GM12878 (cell line): ENCODE measurements at regions not wholly inside any gene's neighbourhood (a gene's known extent, or its start where the extent isn't known, plus 50 kb on each side); places are given as distances from the start of the nearest gene placed in this dataset.

Source experiments
- ATAC-seq: fragments of 200-7000 bp; cut with Tn5 transposase; 3 replicates; pipeline ENCODE4 v1.9.1; 2020; ENCODE audit warnings: mild to moderate bottlenecking, moderate library complexity
- BruUV-seq: library from RNA; stranded (reverse); fragments of 400-500 nt; replicated peaks from 2 replicates; lab custom pipeline; 2021; lab: Mats Ljungman, UMichigan
- CTCF ChIA-PET: fragments of 300-600 bp; sonication (Branson Sonifier 250); formaldehyde crosslinking; extraction: SDS; loops from one replicate; lab custom pipeline; 2021; ENCODE audit warnings: inconsistent platforms; lab: Yijun Ruan, JAX
- POLR2A ChIA-PET: fragments of 350-600 bp; formaldehyde crosslinking; extraction: SDS; loops from one replicate; lab custom pipeline; 2021; ENCODE audit warnings: inconsistent platforms; lab: Charles Lee
- RAD21 ChIA-PET: fragments of 300-600 bp; sonication (Branson Sonifier 250); formaldehyde crosslinking; loops from one replicate; lab custom pipeline; 2023; ENCODE audit warnings: antibody characterized with exemption; ENCODE audit not compliant: unreplicated experiment; lab: Charles Lee
- SMC1A ChIA-PET: fragments of 300-600 bp; sonication (Branson Sonifier 250); formaldehyde crosslinking; loops from one replicate; lab custom pipeline; 2023; ENCODE audit not compliant: unreplicated experiment, uncharacterized antibody; lab: Charles Lee
- DNase-seq: peaks from one replicate; pipeline ENCODE4 v3.0.0-alpha.2; 2011; ENCODE audit warnings: low read depth, low spot score
- FAIRE-seq: peaks from 3 replicates; lab custom pipeline; 2011; peaks lifted over from hg19 to GRCh38; lab: Jason Lieb, UNC
- H2AFZ ChIP-seq: 2 replicates; pipeline ENCODE4 v1.6.0; 2011; ENCODE audit warnings: low read depth, low read length, control low read depth; ENCODE audit not compliant: control insufficient read depth
- H3K27ac ChIP-seq: 2 replicates; pipeline ENCODE4 v1.5.1; 2011; ENCODE audit warnings: control low read depth; ENCODE audit not compliant: control insufficient read depth, insufficient read depth
- H3K27me3 ChIP-seq, 2 experiments: replicated peaks in 1 of 2; 2 replicates each; pipeline versions ENCODE4 v1.6.0 to v1.6.1; 2011; ENCODE audit warnings: low read length in 1 of 2; ENCODE audit not compliant: control insufficient read depth in 2 of 2, insufficient read depth in 2 of 2
- H3K36me3 ChIP-seq, 2 experiments: 2 replicates each; pipeline ENCODE4 v1.5.1; 2011; ENCODE audit warnings: low read length in 1 of 2; ENCODE audit not compliant: control insufficient read depth in 2 of 2, insufficient read depth in 2 of 2
- H3K4me1 ChIP-seq: 2 replicates; pipeline ENCODE4 v1.6.1; 2011; ENCODE audit warnings: mild to moderate bottlenecking, low read length, moderate library complexity, mixed read lengths; ENCODE audit not compliant: control insufficient read depth, insufficient read depth
- H3K4me2 ChIP-seq: 2 replicates; pipeline ENCODE4 v1.6.0; 2011; ENCODE audit warnings: control low read depth; ENCODE audit not compliant: control insufficient read depth, insufficient read depth
- H3K4me3 ChIP-seq: fragments of 200-600 bp; sonication (generic); 2 replicates; pipeline ENCODE4 v1.5.1; 2016
- H3K79me2 ChIP-seq: 2 replicates; pipeline ENCODE4 v1.6.0; 2011; ENCODE audit warnings: low read length; ENCODE audit not compliant: control insufficient read depth, insufficient read depth
- H3K9ac ChIP-seq: 2 replicates; pipeline ENCODE4 v1.8.0; 2011; ENCODE audit warnings: low read length, control low read depth, mixed read lengths; ENCODE audit not compliant: control insufficient read depth, insufficient read depth
- H3K9me3 ChIP-seq: replicated peaks from 3 replicates; pipeline ENCODE4 v1.5.1; 2011; ENCODE audit warnings: mild to moderate bottlenecking, low read length; ENCODE audit not compliant: control insufficient read depth, insufficient read depth
- H4K20me1 ChIP-seq: 2 replicates; pipeline ENCODE4 v1.6.0; 2011; ENCODE audit not compliant: control insufficient read depth, insufficient read depth
- ATF7 ChIP-seq: fragments of 450-650 bp; IDR thresholded peaks from 2 replicates; pipeline ENCODE4 v1.6.1; 2016; ENCODE audit warnings: low read depth, mild to moderate bottlenecking
- BMI1 ChIP-seq: fragments of 450-650 bp; IDR thresholded peaks from 2 replicates; pipeline ENCODE4 v1.6.1; 2016; ENCODE audit warnings: mild to moderate bottlenecking, moderate library complexity, borderline replicate concordance
- CREB1 ChIP-seq: IDR thresholded peaks from 2 replicates; pipeline ENCODE4 v1.6.1; 2012; ENCODE audit warnings: low read depth, mild to moderate bottlenecking, inconsistent platforms
- DPF2 ChIP-seq: fragments of 450-650 bp; IDR thresholded peaks from 2 replicates; pipeline ENCODE4 v1.6.1; 2017; ENCODE audit warnings: mild to moderate bottlenecking
- EED ChIP-seq: sonication (generic); IDR thresholded peaks from 2 replicates; pipeline ENCODE4 v1.6.1; 2016; ENCODE audit warnings: antibody characterized with exemption, low read depth
- EZH2 ChIP-seq: IDR thresholded peaks from 2 replicates; pipeline ENCODE4 v1.6.1; 2012; ENCODE audit warnings: low read depth, mild to moderate bottlenecking, control low read depth, inconsistent platforms, low read length, borderline replicate concordance; ENCODE audit not compliant: control insufficient read depth
- FOS ChIP-seq: IDR thresholded peaks from 3 replicates; pipeline ENCODE4 v1.6.1; 2011; ENCODE audit warnings: borderline replicate concordance; ENCODE audit not compliant: insufficient read length; ENCODE audit errors: extremely low read depth
- FOXM1 ChIP-seq: IDR thresholded peaks from 2 replicates; pipeline ENCODE4 v1.6.1; 2012; ENCODE audit warnings: low read depth, mild to moderate bottlenecking, inconsistent platforms, low read length, moderate library complexity
- HDGF ChIP-seq: fragments of 450-650 bp; IDR thresholded peaks from 2 replicates; pipeline ENCODE4 v1.6.1; 2016; ENCODE audit warnings: antibody characterized with exemption
- PAX8 ChIP-seq: fragments of 450-650 bp; IDR thresholded peaks from 2 replicates; pipeline ENCODE4 v1.6.1; 2017; ENCODE audit warnings: mild to moderate bottlenecking, moderate library complexity
- SREBF1 ChIP-seq: IDR thresholded peaks from 2 replicates; pipeline ENCODE4 v1.6.1; 2012; ENCODE audit warnings: mild to moderate bottlenecking, low read length
- YY1 ChIP-seq: IDR thresholded peaks from 2 replicates; pipeline ENCODE4 v1.6.1; 2011; ENCODE audit warnings: low read depth, mild to moderate bottlenecking, low read length
- WGBS: methylation state at CpG from one replicate; pipeline ENCODE4 v1.1.6; 2016; ENCODE audit warnings: low lambda C conversion rate; ENCODE audit not compliant: insufficient replicate concordance, insufficient coverage; ENCODE audit errors: missing lambda C conversion rate; 5-methylcytosine and 5-hydroxymethylcytosine counted together
- in situ Hi-C: fragments of 300-500 bp; cut with MboI; formaldehyde crosslinking; loops from 9 replicates; pipeline ENCODE4 v1.14.3; 2018; ENCODE audit warnings: mixed read lengths
- intact Hi-C: fragments of 100-400 bp; cut with micrococcal nuclease; formaldehyde crosslinking; loops from one replicate; pipeline ENCODE4 v1.14.2; 2022; ENCODE audit not compliant: unreplicated experiment
- TF ChIP-seq, protein P1 (sequence below): fragments of 450-650 bp; IDR thresholded peaks from 2 replicates; pipeline ENCODE4 v1.6.1; 2017; ENCODE audit warnings: low read depth, mild to moderate bottlenecking, moderate library complexity
- TF ChIP-seq, protein P2 (sequence below): fragments of 450-650 bp; IDR thresholded peaks from 2 replicates; pipeline ENCODE4 v1.6.1; 2017; ENCODE audit warnings: mild to moderate bottlenecking, moderate library complexity

DNA sequence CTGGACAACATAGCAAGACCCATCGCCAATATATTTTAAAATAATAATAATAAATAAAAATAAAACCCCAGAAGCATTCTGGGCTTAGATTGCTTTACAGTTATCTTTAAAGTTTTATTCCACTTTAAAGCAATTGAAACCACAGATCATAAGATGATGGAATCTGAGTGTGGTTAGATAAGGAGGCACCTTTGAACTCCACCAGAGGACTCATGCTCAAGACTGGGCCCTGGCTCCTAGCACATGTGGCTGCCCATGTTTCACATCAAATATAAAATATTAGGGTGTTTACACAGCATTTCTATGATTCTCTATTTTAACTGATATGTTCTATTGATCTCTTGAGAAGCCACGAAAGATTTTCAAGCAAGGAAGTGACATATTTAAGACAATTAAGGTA is 52.6 kb upstream of the BBS12 start:
- Histone ChIP-seq H3K9ac (no peak overlapping the region), H3K4me3 (no peak overlapping the region), H3K27ac (no peak overlapping the region), H3K27me3 (no peaks in the 10 kb centered on the region), H3K4me2 (no peak overlapping the region), H2AFZ (no peak overlapping the region), H4K20me1 (no peaks in the 10 kb centered on the region), H3K9me3 (peaks cover 20% of the 10 kb centered on the region), H3K4me1 (no peaks in the 10 kb centered on the region), H3K36me3 (no peaks in the 10 kb centered on the region), H3K79me2 (no peaks in the 10 kb centered on the region)
- ATAC-seq (no peak), DNase-seq (no peak), FAIRE-seq (no peak)
- TF ChIP-seq ATF7 (no peak), YY1 (no peak), PAX8 (no peak), EED (no peak), FOS (no peak), HDGF (no peak), BMI1 (no peak)
- in situ Hi-C loops (no loop called here), intact Hi-C loops (no loop called here)
- ChIA-PET CTCF (no interaction called here), POLR2A (no interaction called here), RAD21 (no interaction called here), SMC1A (no interaction called here)
- WGBS, result 22% methylated on average over 2 of the region's 2 CpGs
- no TSS peak for BruUV-seq

DNA sequence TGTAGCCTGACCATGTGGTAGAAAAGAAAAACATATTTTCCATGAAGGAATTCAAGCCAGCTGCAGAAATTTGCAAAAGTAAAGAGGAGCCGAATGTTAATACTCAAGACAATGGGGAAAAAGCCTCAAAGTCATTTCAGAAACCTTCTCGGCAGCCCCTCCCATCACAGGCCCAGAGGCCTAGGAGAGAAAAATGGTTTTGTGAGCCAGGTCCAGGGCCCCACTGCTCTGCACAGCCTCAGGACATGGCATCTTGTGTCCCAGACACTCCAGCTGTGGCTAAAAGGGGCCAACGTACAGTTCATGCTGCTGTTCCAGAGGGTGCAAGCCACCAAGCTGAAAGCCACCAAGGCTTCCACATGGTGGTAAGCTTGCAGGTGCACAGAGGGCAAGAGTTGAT is 50.9 kb upstream of the BBS12 start:
- no TSS peak for BruUV-seq
- CTCF ChIA-PET, result no interaction called here
- SMC1A ChIA-PET, result no interaction called here
- Histone ChIP-seq H3K9me3 (peaks cover 20% of the 10 kb centered on the region), H2AFZ (no peak overlapping the region), H3K27ac (no peak overlapping the region), H3K36me3 (no peaks in the 10 kb centered on the region), H4K20me1 (no peaks in the 10 kb centered on the region), H3K4me1 (no peaks in the 10 kb centered on the region), H3K79me2 (no peaks in the 10 kb centered on the region), H3K4me2 (no peak overlapping the region), H3K9ac (no peak overlapping the region), H3K4me3 (no peak overlapping the region), H3K27me3 (no peaks in the 10 kb centered on the region)
- DNase-seq (no peak), ATAC-seq (no peak), FAIRE-seq (no peak)
- in situ Hi-C loops (no loop called here), intact Hi-C loops (no loop called here)
- 64% methylated on average over 3 of the region's 3 CpGs for WGBS
- RAD21 ChIA-PET, result no interaction called here
- POLR2A ChIA-PET, result no interaction called here
- no peak for TF ChIP-seq EZH2
- TF ChIP-seq FOXM1, result no peak
- no peak for TF ChIP-seq CREB1
- no peak for TF ChIP-seq SREBF1
- TF ChIP-seq DPF2, result no peak
- TF ChIP-seq, protein P1, sequence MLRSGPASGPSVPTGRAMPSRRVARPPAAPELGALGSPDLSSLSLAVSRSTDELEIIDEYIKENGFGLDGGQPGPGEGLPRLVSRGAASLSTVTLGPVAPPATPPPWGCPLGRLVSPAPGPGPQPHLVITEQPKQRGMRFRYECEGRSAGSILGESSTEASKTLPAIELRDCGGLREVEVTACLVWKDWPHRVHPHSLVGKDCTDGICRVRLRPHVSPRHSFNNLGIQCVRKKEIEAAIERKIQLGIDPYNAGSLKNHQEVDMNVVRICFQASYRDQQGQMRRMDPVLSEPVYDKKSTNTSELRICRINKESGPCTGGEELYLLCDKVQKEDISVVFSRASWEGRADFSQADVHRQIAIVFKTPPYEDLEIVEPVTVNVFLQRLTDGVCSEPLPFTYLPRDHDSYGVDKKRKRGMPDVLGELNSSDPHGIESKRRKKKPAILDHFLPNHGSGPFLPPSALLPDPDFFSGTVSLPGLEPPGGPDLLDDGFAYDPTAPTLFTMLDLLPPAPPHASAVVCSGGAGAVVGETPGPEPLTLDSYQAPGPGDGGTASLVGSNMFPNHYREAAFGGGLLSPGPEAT, result no peak
- TF ChIP-seq, protein P2, sequence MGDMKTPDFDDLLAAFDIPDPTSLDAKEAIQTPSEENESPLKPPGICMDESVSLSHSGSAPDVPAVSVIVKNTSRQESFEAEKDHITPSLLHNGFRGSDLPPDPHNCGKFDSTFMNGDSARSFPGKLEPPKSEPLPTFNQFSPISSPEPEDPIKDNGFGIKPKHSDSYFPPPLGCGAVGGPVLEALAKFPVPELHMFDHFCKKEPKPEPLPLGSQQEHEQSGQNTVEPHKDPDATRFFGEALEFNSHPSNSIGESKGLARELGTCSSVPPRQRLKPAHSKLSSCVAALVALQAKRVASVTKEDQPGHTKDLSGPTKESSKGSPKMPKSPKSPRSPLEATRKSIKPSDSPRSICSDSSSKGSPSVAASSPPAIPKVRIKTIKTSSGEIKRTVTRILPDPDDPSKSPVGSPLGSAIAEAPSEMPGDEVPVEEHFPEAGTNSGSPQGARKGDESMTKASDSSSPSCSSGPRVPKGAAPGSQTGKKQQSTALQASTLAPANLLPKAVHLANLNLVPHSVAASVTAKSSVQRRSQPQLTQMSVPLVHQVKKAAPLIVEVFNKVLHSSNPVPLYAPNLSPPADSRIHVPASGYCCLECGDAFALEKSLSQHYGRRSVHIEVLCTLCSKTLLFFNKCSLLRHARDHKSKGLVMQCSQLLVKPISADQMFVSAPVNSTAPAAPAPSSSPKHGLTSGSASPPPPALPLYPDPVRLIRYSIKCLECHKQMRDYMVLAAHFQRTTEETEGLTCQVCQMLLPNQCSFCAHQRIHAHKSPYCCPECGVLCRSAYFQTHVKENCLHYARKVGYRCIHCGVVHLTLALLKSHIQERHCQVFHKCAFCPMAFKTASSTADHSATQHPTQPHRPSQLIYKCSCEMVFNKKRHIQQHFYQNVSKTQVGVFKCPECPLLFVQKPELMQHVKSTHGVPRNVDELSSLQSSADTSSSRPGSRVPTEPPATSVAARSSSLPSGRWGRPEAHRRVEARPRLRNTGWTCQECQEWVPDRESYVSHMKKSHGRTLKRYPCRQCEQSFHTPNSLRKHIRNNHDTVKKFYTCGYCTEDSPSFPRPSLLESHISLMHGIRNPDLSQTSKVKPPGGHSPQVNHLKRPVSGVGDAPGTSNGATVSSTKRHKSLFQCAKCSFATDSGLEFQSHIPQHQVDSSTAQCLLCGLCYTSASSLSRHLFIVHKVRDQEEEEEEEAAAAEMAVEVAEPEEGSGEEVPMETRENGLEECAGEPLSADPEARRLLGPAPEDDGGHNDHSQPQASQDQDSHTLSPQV, result no peak
